GM19463 (cell line): ENCODE measurements at regions not wholly inside any gene's neighbourhood (a gene's known extent, or its start where the extent isn't known, plus 50 kb on each side); places are given as distances from the start of the nearest gene placed in this dataset.

Experiments used
- ATAC-seq: cut with Tn5 transposase; IDR thresholded peaks from one replicate; pipeline ENCODE4 v1.9.1; 2021; ENCODE audit warnings: mild to moderate bottlenecking, moderate library complexity; ENCODE audit not compliant: unreplicated experiment

GRCh38 chr5:103617090-103617489, 54.5 kb upstream of the NUDT12 start:
- ATAC-seq = no peak

GRCh38 chr5:103612545-103612944, 50.0 kb upstream of the NUDT12 start:
- ATAC-seq = no peak
